K562 (cell line): ENCODE measurements at regions not wholly inside any gene's neighbourhood (a gene's known extent, or its start where the extent isn't known, plus 50 kb on each side); places are given as distances from the start of the nearest gene placed in this dataset.

Source experiments
- ATAC-seq: fragments of 200-7000 bp; cut with Tn5 transposase; 3 replicates; pipeline ENCODE4 v1.9.1; 2020; ENCODE audit warnings: moderate library complexity
- BruUV-seq: library from RNA; stranded (reverse); fragments of 400-500 nt; replicated peaks from 2 replicates; lab custom pipeline; 2021; lab: Mats Ljungman, UMichigan
- CTCF ChIA-PET: fragments of 300-600 bp; formaldehyde crosslinking; extraction: SDS; loops from one replicate; lab custom pipeline; 2021; ENCODE audit warnings: low intra/inter-chr PET ratio; lab: Yijun Ruan, JAX
- POLR2A ChIA-PET: fragments of 300-600, 350-650 bp; sonication (Branson Sonifier 250); formaldehyde crosslinking; extraction: SDS; loops from one replicate; lab custom pipeline; 2021; ENCODE audit warnings: antibody characterized with exemption, inconsistent platforms; lab: Yijun Ruan, JAX
- DNase-seq, 4 experiments: peaks; one replicate each; pipeline versions ENCODE4 v3.0.0 to v3.0.0-alpha.2; 2011 to 2018; ENCODE audit warnings: low spot score in 3 of 4, mixed read lengths in 3 of 4; ENCODE audit errors: extremely low read depth in 1 of 4
- FAIRE-seq: peaks from 2 replicates; lab custom pipeline; 2011; peaks lifted over from hg19 to GRCh38; lab: Jason Lieb, UNC
- H2AFZ ChIP-seq: 2 replicates; pipeline ENCODE4 v1.6.0; 2011; ENCODE audit warnings: low read depth, low read length, control low read depth, inconsistent platforms
- H3K27ac ChIP-seq: fragments of 200-600 bp; 3 replicates; pipeline ENCODE4 v1.8.0; 2011; ENCODE audit warnings: low read depth, mild to moderate bottlenecking, control low read depth, inconsistent platforms, low read length, moderate library complexity, mixed read lengths; ENCODE audit errors: extremely low read depth
- H3K27me3 ChIP-seq, 2 experiments: fragments of 300-600 bp in 1 of 2; 2 replicates in 1 of 2; 3 replicates in 1 of 2; pipeline versions ENCODE4 v1.6.0 to v1.8.0; 2011; ENCODE audit warnings: inconsistent platforms in 2 of 2, low read length in 2 of 2, mild to moderate bottlenecking in 1 of 2, mixed read lengths in 1 of 2, moderate library complexity in 1 of 2; ENCODE audit not compliant: control insufficient read depth in 2 of 2, insufficient read depth in 2 of 2
- H3K36me3 ChIP-seq: fragments of 300-600 bp; 3 replicates; pipeline ENCODE4 v1.8.0; 2011; ENCODE audit warnings: mild to moderate bottlenecking, low read length, inconsistent platforms; ENCODE audit not compliant: control insufficient read depth, insufficient read depth
- H3K4me1 ChIP-seq, 2 experiments: fragments of 200-600 bp in 1 of 2; replicated peaks in 1 of 2; 2 replicates in 1 of 2; 3 replicates in 1 of 2; pipeline versions ENCODE4 v1.5.1 to v1.8.0; 2011; ENCODE audit warnings: inconsistent platforms in 2 of 2, low read length in 2 of 2, mild to moderate bottlenecking in 1 of 2, mixed read lengths in 1 of 2, moderate library complexity in 1 of 2; ENCODE audit not compliant: control insufficient read depth in 2 of 2, insufficient read depth in 2 of 2
- H3K4me2 ChIP-seq: 2 replicates; pipeline ENCODE4 v1.6.1; 2011; ENCODE audit warnings: low read length, control low read depth, inconsistent platforms, mixed read lengths; ENCODE audit not compliant: insufficient read depth
- H3K4me3 ChIP-seq: fragments of 200-600 bp; sonication (generic), shearing (Covaris generic); 2 replicates; pipeline ENCODE4 v1.5.1; 2016; ENCODE audit warnings: control low read depth, inconsistent platforms
- H3K79me2 ChIP-seq: fragments of 200-600 bp; 3 replicates; pipeline ENCODE4 v1.8.0; 2011; ENCODE audit warnings: low read length, inconsistent platforms; ENCODE audit not compliant: control insufficient read depth, insufficient read depth
- H3K9ac ChIP-seq, 2 experiments: 2 replicates each; pipeline versions ENCODE4 v1.6.0 to v1.6.1; 2011; ENCODE audit warnings: low read depth in 2 of 2, low read length in 2 of 2, control low read depth in 1 of 2, inconsistent platforms in 1 of 2, mild to moderate bottlenecking in 1 of 2, mixed read lengths in 1 of 2; ENCODE audit not compliant: insufficient read depth in 1 of 2
- H3K9me1 ChIP-seq: one replicate; pipeline ENCODE4 v1.6.0; 2011; ENCODE audit warnings: inconsistent platforms, mild to moderate bottlenecking, low read length, moderate library complexity; ENCODE audit not compliant: control insufficient read depth, insufficient read depth
- H3K9me3 ChIP-seq: replicated peaks from 2 replicates; pipeline ENCODE4 v1.5.1; 2011; ENCODE audit warnings: low read depth, low read length, inconsistent platforms; ENCODE audit not compliant: control insufficient read depth, insufficient read depth
- H4K20me1 ChIP-seq: replicated peaks from 2 replicates; pipeline ENCODE4 v1.6.1; 2011; ENCODE audit warnings: low read length, inconsistent platforms, mixed read lengths; ENCODE audit not compliant: control insufficient read depth, insufficient read depth
- ARNT ChIP-seq, 2 experiments: fragments of 450-650 bp; IDR thresholded peaks; 2 replicates each; pipeline ENCODE4 v1.6.1; 2016; ENCODE audit warnings: mild to moderate bottlenecking in 1 of 2
- DPF2 ChIP-seq: fragments of 450-650 bp; IDR thresholded peaks from 2 replicates; pipeline ENCODE4 v1.6.1; 2016
- MCM2 ChIP-seq: fragments of 450-650 bp; IDR thresholded peaks from 2 replicates; pipeline ENCODE4 v1.6.1; 2017; ENCODE audit warnings: low read depth, mild to moderate bottlenecking
- NFRKB ChIP-seq: fragments of 450-650 bp; IDR thresholded peaks from 2 replicates; pipeline ENCODE4 v1.6.1; 2016; ENCODE audit warnings: low read depth
- PHF20 ChIP-seq: fragments of 450-650 bp; IDR thresholded peaks from 2 replicates; pipeline ENCODE4 v1.6.1; 2018; ENCODE audit not compliant: partially characterized antibody
- POLR2A ChIP-seq: fragments of 450-650 bp; conservative IDR thresholded peaks from 2 replicates; pipeline ENCODE4 v1.6.1; 2016
- RFX1 ChIP-seq: fragments of 450-650 bp; IDR thresholded peaks from 2 replicates; pipeline ENCODE4 v1.6.1; 2016; ENCODE audit warnings: mild to moderate bottlenecking, moderate library complexity
- TBP ChIP-seq: optimal IDR thresholded peaks from 2 replicates; pipeline ENCODE3; 2011; ENCODE audit warnings: low read depth, low read length, improper control_type of control experiment
- ZNF274 ChIP-seq: IDR thresholded peaks from 2 replicates; pipeline ENCODE4 v1.6.1; 2011; ENCODE audit warnings: low read depth, mild to moderate bottlenecking, low read length, moderate library complexity, borderline replicate concordance
- ZNF764 ChIP-seq: fragments of 250-450 bp; sonication (Bioruptor Pico); IDR thresholded peaks from 2 replicates; pipeline ENCODE4 v1.4.0; 2020; ENCODE audit warnings: low read depth, mild to moderate bottlenecking, moderate library complexity
- WGBS: fragments of 100-300 bp; shearing (Covaris generic); methylation state at CpG from one replicate; pipeline ENCODE4 v1.1.6; 2016; ENCODE audit warnings: low coverage, mixed read lengths; ENCODE audit not compliant: insufficient coverage; ENCODE audit errors: missing lambda C conversion rate; 5-methylcytosine and 5-hydroxymethylcytosine counted together
- in situ Hi-C: fragments of 300-500 bp; cut with MboI; formaldehyde crosslinking; loops from 4 replicates; pipeline ENCODE4 v1.15.0; 2018; ENCODE audit warnings: inconsistent platforms, mixed read lengths
- intact Hi-C: fragments of 100-400 bp; cut with micrococcal nuclease; formaldehyde crosslinking; loops from 2 replicates; pipeline ENCODE4 v1.14.2; 2022
- TF ChIP-seq, protein P1 (sequence below): fragments of 450-650 bp; IDR thresholded peaks from 2 replicates; pipeline ENCODE4 v1.6.1; 2017; ENCODE audit warnings: antibody characterized with exemption

- Histone ChIP-seq H3K4me1 (no peaks in the 10 kb centered on the region), H3K4me3 (no peak overlapping the region), H2AFZ (no peak overlapping the region), H3K27ac (no peak overlapping the region), H3K79me2 (no peaks in the 10 kb centered on the region), H3K9me3 (no peaks in the 10 kb centered on the region), H4K20me1 (no peaks in the 10 kb centered on the region), H3K9me1 (no peaks in the 10 kb centered on the region), H3K4me2 (no peak overlapping the region), H3K27me3 (no peaks in the 10 kb centered on the region), H3K36me3 (no peaks in the 10 kb centered on the region), H3K9ac (no peak overlapping the region)
- ChIA-PET POLR2A (no interaction called here), CTCF (no interaction called here)
- DNase-seq (no peak), ATAC-seq (no peak), FAIRE-seq (no peak)
- 2% methylated on average over 4 of the region's 4 CpGs for WGBS
- in situ Hi-C loops (no loop called here), intact Hi-C loops (no loop called here)
- TF ChIP-seq ARNT (IDR thresholded peaks at IDR 0.05) (no peak), RFX1 (no peak), TBP (no peak), DPF2 (no peak), NFRKB (no peak), POLR2A (no peak), ZNF274 (no peak), ZNF764 (CRISPR knock-in tag) (no peak), MCM2 (no peak), PHF20 (no peak)
- TF ChIP-seq, protein P1, sequence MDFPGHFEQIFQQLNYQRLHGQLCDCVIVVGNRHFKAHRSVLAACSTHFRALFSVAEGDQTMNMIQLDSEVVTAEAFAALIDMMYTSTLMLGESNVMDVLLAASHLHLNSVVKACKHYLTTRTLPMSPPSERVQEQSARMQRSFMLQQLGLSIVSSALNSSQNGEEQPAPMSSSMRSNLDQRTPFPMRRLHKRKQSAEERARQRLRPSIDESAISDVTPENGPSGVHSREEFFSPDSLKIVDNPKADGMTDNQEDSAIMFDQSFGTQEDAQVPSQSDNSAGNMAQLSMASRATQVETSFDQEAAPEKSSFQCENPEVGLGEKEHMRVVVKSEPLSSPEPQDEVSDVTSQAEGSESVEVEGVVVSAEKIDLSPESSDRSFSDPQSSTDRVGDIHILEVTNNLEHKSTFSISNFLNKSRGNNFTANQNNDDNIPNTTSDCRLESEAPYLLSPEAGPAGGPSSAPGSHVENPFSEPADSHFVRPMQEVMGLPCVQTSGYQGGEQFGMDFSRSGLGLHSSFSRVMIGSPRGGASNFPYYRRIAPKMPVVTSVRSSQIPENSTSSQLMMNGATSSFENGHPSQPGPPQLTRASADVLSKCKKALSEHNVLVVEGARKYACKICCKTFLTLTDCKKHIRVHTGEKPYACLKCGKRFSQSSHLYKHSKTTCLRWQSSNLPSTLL: no peak
- BruUV-seq: no TSS peak
Observed at GRCh38 chr18:45322343-45322742, 292.9 kb upstream of the SLC14A2 start.
